AG09319 (cell line): ENCODE measurements at regions not wholly inside any gene's neighbourhood (a gene's known extent, or its start where the extent isn't known, plus 50 kb on each side); places are given as distances from the start of the nearest gene placed in this dataset.
"Not testable (repeated sequence)": the region's sequence is repeated elsewhere in the genome, so short reads cannot be mapped to it uniquely, and the experiment has no call there.

Experiments
- DNase-seq: peaks from one replicate; pipeline ENCODE4 v3.0.0-alpha.2; 2010; ENCODE audit warnings: low read depth; ENCODE audit errors: extremely low read depth
- CTCF ChIP-seq: IDR thresholded peaks from 2 replicates; pipeline ENCODE4 v1.5.1; 2011; ENCODE audit warnings: low read depth, mild to moderate bottlenecking, inconsistent platforms, low read length, moderate library complexity

GRCh38 chr14:30069536-30069935 lies 141.9 kb upstream of the PRKD1 start:
- TF ChIP-seq CTCF, result no peak
- DNase-seq, result no peak

GRCh38 chr14:30072454-30072853 lies 144.8 kb upstream of the PRKD1 start:
- not testable (repeated sequence) for DNase-seq

- peak; percentile 27 for DNase-seq
- TF ChIP-seq CTCF, result no peak
These were observed 150.3 kb upstream of the PRKD1 start for GRCh38 chr14:30077946-30078345.

- no peak for DNase-seq
- no peak for TF ChIP-seq CTCF
These were observed 151.3 kb upstream of the PRKD1 start for GRCh38 chr14:30078811-30079402.

GRCh38 chr14:30082486-30082885 lies 154.8 kb upstream of the PRKD1 start:
- DNase-seq, result no peak
- TF ChIP-seq CTCF, result no peak

- no peak for DNase-seq
These were observed 157.2 kb upstream of the PRKD1 start for GRCh38 chr14:30084811-30085210.

GRCh38 chr14:30085943-30086342 lies 158.3 kb upstream of the PRKD1 start:
- DNase-seq, result no peak
- no peak for TF ChIP-seq CTCF

More at GRCh38 chr14:30084811-30085210, 157.2 kb upstream of the PRKD1 start:
- TF ChIP-seq CTCF, result no peak

- no peak for TF ChIP-seq CTCF
- no peak for DNase-seq
These were observed 161.0 kb upstream of the PRKD1 start for GRCh38 chr14:30088620-30089019.
